Astrocyte (in vitro differentiated cells and primary cell): ENCODE measurements at regions not wholly inside any gene's neighbourhood (a gene's known extent, or its start where the extent isn't known, plus 50 kb on each side); places are given as distances from the start of the nearest gene placed in this dataset.

ENCODE experiments used
- CTCF ChIP-seq: IDR thresholded peaks from 2 replicates; pipeline ENCODE4 v1.5.1; 2011; ENCODE audit warnings: low read depth, mild to moderate bottlenecking, inconsistent platforms, low read length, moderate library complexity; ENCODE audit not compliant: insufficient read depth
- EZH2 ChIP-seq: IDR thresholded peaks from 2 replicates; pipeline ENCODE4 v1.6.1; 2012; ENCODE audit warnings: mild to moderate bottlenecking, low read length, inconsistent platforms; ENCODE audit not compliant: insufficient read depth

GRCh38 chr12:94736004-94736403 lies 85.6 kb upstream of the TMCC3 start:
- TF ChIP-seq CTCF (no peak), EZH2 (no peak)
